HG02763 (cell line): ENCODE measurements at regions not wholly inside any gene's neighbourhood (a gene's known extent, or its start where the extent isn't known, plus 50 kb on each side); places are given as distances from the start of the nearest gene placed in this dataset.
"Not testable (repeated sequence)": the region's sequence is repeated elsewhere in the genome, so short reads cannot be mapped to it uniquely, and the experiment has no call there.

Source experiments
- ATAC-seq: cut with Tn5 transposase; IDR thresholded peaks from one replicate; pipeline ENCODE4 v1.9.1; 2021; ENCODE audit warnings: mild to moderate bottlenecking, moderate library complexity; ENCODE audit not compliant: unreplicated experiment

DNA sequence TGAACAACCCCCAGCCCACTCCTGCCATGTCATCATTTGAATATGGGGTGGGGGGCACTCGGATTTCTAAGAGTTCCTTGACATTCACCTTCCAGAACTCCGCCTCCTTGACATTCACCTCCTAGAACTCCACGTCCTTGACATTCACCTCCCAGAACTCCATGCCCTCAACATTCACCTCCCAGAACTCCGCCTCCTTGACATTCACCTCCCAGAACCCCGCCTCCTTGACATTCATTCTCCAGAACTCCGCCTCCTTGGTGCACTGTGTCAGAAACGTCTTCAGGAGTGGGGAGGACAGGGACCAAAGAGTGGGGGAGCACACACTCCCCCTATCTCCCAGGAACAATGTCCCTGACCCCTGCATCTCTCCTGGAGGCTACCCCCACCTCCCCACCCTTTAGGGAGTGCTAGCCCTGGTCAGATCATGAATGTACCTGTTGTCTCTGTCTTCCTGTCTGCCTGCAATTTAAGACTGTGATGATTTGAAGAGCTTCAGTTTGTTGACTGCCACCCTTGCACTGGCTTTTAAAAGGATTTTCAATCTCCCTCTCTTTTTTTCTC, 110.1 kb downstream of the NPTX2 start:
- ATAC-seq = no peak

- ATAC-seq = no peak
Measured at GRCh38 chr7:98728555-98728954, 111.5 kb downstream of the NPTX2 start.

DNA sequence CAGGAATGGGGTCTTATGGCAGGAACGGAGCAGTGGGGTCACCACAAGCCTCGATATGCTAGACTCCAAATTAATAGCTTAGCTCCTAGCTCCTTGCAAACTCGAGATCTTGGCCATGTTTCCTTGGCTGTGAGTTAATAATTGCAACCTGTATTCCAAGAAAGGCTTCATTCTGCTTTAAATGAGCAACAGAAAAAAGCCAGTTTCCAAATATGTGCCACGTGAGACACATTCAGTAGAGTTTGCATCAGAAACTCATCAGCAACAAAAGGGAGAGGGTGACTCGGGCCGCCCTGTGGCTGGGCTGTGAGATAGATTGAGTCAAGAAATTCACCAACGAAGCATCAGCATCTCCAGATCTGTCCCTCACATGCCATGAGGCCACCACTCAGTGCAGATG, 112.0 kb downstream of the NPTX2 start:
- no peak for ATAC-seq

GRCh38 chr7:98730326-98730725, 113.2 kb downstream of the NPTX2 start:
- ATAC-seq = no peak

DNA sequence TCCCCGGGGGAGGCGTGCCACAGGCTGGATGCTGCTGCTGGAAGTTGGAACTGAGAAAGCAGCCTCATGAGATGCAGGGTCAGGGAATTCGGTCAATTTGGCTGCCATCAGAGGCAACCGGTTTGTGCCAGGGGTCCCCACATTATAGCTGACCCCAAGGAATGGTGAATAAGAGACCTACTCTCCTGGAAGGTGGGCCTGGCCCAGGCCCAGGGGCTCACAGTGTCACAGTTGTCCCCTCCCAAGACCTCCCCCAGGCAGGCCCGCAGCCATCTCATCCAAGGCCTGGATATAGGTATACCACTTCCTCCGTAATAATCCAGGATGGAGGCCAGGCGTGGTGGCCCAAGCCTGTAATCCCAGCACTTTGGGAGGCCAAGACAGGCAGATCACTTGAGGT, 114.6 kb downstream of the NPTX2 start:
- no peak for ATAC-seq

- no peak for ATAC-seq
Measured at GRCh38 chr7:98733036-98733435, 116.0 kb downstream of the NPTX2 start.

- no peak for ATAC-seq
Measured at GRCh38 chr7:98735801-98736200, 118.7 kb downstream of the NPTX2 start.

DNA sequence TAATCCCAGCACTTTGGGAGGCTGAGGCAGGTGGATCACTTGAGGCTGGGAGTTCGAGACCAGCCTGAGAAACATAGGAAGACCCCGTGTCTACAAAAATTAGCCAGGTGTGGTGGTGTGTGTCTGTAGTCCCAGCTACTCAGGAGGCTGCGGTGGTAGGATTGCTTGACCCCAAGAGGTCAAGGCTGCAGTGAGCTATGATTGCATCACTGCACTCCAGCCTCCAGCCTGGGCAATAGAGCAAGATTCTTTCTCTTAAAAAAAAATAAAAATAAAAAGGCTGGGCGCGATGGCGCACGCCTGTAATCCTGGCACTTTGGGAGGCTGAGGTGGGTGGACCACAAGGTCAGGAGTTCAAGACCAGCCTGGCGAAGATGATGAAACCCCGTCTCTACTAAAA, 119.4 kb downstream of the NPTX2 start:
- not testable (repeated sequence) for ATAC-seq

- no peak for ATAC-seq
Measured at GRCh38 chr7:98737176-98737575, 120.1 kb downstream of the NPTX2 start.

- no peak for ATAC-seq
Measured at GRCh38 chr7:98740643-98741042, 123.6 kb downstream of the NPTX2 start.

GRCh38 chr7:98745722-98746318, 124.0 kb downstream of the TMEM130 start:
- ATAC-seq = no peak

DNA sequence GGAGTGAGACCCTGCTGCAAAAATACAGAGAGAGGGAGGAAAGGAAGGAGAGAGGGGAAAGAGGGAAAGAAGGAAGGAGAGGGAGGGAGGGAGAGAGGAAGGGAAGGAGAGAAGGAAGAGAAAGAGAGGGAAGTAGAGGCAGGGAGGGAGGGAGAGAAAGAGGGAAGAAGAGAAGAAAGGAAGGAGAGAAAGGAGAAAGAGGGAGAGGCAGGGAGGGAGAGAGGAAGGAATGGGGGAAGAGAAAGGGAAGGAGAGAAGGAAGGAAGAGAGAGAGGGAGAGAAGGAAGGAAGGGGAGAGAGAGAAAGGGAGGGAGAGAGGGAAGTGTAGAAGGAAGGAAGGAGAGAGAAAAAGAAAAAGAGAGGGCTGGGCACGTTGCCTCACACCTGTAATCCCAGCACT, 121.7 kb downstream of the TMEM130 start:
- ATAC-seq = no peak

DNA sequence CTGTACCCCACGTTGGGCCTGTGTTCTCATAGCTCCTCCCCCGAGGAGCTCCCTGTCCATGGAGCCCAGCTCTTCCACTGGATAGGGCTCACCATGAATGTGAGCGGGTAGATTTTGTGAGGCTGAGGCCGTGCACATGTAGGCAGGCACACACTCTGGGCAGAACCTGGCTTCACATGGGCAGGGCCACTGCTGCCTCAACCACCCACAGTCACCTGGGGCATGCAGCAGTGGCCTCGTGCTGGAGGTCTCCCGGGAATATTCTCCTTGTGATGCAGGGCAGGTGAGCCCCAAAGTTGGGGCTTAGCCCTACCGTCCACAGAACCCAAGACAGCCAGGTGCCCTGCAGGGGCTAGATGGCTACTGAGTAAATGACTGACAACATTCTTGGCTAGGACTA, 116.6 kb downstream of the TMEM130 start:
- no peak for ATAC-seq

DNA sequence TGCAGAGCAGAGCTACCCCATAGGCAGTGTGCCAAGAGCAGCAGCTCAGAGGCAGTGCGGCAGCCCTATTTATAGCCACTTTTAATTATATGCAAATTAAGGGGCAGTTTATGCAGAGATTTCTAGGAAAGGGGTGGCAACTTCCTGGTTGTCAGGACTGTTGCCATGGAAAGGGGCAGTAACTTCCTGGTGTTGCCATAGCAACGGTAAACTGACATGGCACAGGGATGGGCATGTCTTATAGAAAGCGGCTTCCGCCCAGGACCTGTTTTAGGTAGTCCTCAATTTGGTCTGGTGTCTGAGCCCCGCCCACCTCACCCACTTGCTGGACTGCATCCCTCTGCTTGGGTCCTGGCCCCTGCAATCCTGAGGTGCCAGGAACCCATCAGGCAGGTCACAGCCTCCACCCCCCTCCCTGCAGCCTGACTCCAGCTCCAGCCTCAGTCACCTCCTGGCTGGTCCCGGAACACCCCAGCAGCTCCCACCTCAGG, 115.8 kb downstream of the TMEM130 start:
- no peak for ATAC-seq

DNA sequence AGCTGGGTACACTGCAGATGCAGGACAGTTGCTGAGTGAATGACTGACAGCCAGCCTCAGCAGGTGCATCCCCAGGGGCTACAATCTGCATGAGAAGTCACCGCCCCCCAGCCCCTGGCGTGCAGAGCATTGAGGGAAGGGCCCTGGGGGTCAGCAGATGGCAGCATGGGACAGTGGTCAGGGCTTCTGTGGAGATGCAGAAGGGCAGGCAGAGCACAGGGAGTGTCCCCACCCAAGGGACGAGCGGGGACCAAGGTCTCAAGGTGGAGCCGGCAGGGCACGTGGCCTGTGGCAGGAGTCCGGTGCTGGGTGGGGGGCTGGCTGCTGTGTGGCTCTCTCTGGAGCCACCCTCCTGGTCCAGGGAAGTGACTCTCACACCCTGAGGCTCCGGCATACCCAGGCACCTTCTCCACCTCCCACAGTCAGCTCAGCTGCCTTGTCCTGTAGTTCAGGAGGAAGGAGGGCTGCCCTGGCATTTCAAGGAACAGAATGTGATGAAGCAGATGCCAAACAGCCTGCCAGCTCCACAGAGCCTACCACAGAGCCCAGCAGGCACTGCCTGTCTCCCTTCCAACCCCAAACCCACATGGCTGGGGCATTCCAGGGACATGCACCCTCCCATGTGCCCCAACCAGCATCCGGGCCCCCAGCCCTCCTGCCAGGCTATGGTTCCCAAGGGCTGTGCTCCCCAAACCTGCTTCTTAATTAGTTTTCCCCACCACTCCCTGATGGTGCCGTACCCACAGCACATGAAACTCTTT, 114.5 kb downstream of the TMEM130 start:
- no peak for ATAC-seq

GRCh38 chr7:98758157-98758556, 111.7 kb downstream of the TMEM130 start:
- no peak for ATAC-seq

DNA sequence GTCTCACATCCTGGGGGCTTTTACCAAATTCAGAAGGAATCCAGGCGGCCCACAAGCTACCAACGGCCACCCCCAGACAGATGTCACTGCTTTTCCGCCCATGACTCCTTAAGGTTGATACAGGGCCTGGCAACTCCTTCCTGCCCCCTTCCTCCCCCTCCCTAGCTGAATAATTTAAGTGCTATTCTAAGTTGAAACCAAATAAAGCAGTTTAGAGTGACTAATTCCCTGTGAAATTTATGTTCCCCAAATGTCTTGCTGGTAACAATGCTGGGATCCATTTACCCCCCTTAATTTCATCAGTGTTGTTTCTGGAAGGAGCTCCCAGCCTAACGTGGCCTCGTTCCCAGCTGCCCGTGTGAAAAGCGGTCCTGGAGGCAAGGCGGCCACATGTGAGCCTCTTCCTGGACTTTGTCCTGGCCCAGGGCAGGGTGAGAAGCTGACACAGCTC, 109.6 kb downstream of the TMEM130 start:
- ATAC-seq = no peak

DNA sequence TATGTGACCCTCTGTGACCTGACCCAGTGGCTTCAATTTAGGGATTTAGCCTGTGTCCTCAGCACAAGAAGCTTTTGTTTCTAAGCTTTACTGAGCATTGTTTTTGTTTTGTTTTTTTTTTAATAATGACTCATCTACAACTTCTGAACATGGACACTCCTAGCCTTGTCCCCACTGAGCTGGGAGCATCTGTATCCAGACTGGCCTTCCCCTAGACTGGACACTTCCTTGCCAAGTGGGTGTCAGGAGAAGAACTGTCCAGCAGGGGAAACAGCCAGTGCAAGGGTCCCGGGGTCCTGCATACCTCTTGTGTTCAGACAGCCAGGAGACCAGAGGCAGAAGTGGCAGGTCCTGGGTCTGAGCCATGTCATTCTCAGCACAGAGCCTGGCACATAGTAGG, 108.6 kb downstream of the TMEM130 start:
- ATAC-seq = no peak

DNA sequence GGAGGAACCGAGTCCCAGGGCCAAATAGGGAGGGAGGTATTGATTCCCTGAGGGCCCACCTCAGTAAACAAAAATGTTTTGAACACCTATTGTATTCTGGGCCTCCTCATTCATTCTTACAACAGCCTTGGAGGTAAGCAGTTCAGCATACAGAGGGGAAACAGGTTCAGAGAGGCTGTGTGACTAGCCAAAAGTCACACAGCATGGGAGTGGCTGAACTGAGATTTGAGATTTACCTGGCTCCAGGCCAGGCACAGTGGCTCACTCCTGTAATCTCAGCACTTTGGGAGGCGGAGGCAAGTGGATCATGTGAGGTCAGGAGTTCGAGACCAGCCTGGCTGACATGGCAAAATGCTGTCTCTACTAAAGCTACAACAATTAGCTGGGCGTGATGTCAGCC, 107.2 kb downstream of the TMEM130 start:
- ATAC-seq = no peak

DNA sequence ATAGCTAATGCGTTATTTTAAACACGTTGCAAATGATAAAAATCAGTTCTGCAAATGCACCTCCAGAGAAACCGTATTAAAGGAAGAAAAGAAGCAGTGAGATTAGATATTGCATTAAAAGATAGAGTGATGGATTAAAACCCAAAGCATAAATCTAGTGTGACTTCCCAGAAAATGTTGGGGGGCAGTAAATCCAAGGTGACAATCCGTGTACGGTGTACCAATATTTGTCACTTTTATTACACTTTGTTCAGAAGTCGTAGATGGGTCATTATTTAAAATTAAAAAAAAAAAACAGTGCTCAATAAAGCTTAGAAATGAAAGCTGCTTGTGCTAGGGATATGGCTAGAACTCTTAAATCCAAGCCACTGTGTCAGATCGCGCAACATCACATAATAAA, 106.4 kb downstream of the TMEM130 start:
- no peak for ATAC-seq

DNA sequence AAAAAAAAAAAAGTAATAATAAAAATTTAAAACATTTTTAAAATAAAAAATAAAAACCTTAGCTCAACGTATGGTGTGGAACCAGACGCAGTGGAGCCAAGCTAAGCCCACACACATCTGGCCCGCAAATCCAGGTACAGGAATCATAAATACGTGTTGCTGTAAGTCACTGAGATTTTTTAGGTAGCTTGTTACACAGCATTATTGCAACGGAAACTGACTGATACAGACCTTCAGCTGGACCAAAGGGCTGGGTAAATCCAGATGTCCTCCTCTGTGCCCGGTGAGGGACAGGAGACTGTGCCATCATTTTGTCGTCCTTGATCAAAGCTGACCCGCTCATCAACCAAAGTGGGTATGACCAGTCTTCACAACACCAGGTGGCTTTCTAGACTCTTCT, 104.9 kb downstream of the TMEM130 start:
- no peak for ATAC-seq

GRCh38 chr7:98770085-98770484, 99.7 kb downstream of the TMEM130 start:
- not testable (repeated sequence) for ATAC-seq
